ENCODE measurements at regions not wholly inside any gene's neighbourhood (a gene's known extent, or its start where the extent isn't known, plus 50 kb on each side); places are given as distances from the start of the nearest gene placed in this dataset.
"Not testable (repeated sequence)": the region's sequence is repeated elsewhere in the genome, so short reads cannot be mapped to it uniquely, and the experiment has no call there.

GRCh38 chr12:58009405-58010195 lies 68.2 kb downstream of the ATP23 start:
- DNase-seq (ENCODE audit: low spot score): no peak

GRCh38 chr12:58011676-58012075 lies 70.3 kb downstream of the ATP23 start:
- no peak for DNase-seq (ENCODE audit: low spot score)

- not testable (repeated sequence) for DNase-seq (ENCODE audit: low spot score)
Observed at GRCh38 chr12:58022379-58023020, 81.1 kb downstream of the ATP23 start.

DNA sequence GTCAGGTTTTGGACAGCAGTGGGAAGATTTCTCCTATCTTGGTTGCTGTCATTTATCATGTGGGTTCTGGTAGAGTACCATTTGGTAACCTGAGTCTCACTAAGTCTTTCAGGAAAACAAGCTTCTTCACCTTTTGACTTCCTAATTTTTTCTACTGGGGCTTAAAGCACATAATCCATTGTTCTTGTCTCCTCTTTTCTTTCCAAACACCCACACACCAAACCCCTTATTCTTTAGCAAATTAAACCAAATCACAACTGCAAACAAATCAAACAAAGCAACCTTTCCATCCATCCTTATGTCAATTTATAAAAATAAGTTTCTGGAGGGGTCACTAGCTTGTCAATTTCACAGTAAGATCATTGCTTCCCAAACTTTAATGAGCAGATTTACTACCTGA lies 84.1 kb downstream of the ATP23 start:
- DNase-seq (ENCODE audit: low spot score): no peak

DNA sequence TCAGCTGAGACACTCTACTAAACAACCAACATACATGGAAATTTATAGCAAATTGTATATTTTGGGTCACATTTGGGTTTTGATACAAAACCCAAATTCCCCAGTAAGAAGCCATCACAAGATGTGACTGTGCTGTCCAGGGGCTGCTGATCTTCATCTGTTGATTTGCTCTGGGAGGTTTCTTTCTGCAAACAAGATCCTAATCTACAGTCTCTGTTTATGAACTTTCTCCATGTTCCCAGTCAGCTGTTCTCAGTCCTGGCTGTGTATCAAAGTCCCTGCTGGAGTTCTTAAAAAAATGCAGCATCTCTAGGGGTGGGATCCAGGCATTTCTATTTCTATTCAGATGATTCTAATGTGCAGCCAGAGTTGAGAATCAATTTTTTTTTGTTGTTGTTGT lies 85.1 kb downstream of the ATP23 start:
- DNase-seq (ENCODE audit: low spot score): no peak

DNA sequence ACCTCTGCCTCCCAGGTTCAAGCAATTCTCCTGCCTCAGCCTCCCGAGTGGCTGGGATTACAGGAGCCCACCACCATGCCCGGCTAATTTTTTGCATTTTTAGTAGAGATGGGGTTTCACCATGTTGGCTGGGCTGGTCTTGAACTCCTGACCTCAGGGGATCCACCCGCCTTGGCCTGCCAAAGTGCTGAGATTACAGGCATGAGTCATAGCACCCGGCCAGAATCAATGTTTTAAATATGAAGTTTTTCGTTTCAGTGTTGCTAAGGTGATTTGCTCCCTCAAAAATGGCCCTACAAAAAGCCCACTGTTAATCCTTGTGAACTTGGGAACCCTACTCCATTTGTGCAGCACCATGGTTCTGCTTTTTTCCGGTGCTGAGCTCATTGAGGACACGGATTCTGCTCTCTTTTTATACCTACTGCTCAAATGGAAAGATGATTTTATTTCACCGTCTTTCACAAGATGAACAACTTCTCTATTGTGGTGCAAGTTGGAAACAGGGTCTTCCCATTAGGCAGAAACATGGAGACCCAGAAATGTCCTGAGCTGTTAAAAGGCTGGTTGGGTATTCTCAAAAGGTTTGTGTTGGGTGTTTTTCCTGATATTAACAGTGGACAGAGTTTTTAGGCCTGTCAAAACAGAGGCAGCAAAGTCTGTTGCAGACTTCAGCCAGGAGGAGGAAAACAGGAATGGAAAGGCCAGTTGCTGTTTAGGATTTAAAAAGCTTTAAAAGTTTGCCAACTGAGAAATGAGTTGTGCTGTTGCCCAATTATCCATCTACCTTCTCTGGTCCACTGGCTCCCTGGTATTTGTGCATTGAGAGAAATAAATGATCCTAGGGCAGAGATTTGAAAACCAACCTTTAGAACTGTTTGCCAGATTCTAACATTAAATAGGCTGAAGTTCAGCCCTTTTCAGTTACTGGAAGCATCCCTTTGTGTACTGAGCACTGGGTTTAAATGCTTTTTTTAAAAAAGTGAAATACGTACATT lies 85.8 kb downstream of the ATP23 start:
- DNase-seq (ENCODE audit: low spot score): no peak

GRCh38 chr12:58028294-58028693 lies 86.9 kb downstream of the ATP23 start:
- no peak for DNase-seq (ENCODE audit: low spot score)

GRCh38 chr12:58029260-58029659 lies 87.9 kb downstream of the ATP23 start:
- no peak for DNase-seq (ENCODE audit: low spot score)

DNA sequence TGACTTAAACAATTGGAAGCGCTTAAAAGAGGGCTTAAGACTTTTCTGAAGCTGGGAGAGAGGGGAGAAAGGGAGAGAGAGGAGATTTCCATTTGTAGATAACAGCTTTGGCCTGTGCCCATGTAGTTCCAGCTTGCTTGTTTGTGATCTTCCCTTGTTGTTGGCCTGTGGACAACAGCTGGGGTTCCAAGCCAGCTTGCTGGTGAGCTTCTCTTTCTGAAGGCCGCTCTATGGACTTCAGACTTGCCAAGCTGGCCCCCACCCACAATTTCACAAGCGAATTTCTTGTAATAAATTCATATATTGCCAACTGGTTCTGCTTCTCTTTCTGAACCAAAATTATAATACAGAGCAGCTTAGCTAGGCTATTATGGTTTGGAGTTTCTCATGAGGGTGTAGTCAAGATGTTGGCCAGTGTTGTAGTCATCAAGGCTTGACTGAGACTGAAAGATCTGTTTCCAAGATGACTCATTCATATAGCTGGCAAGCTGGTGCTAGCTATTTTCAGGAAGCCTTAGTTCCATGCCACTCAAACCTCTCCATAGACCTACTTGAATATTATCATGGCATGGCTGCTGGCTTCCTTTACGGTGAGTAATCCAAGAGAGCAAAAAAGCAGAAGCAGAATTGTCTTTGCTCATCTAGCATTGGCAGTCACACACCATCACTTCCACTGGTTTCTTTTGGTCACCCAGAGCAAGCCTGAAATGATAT lies 89.4 kb downstream of the ATP23 start:
- DNase-seq (ENCODE audit: low spot score): peak; percentile 64

DNA sequence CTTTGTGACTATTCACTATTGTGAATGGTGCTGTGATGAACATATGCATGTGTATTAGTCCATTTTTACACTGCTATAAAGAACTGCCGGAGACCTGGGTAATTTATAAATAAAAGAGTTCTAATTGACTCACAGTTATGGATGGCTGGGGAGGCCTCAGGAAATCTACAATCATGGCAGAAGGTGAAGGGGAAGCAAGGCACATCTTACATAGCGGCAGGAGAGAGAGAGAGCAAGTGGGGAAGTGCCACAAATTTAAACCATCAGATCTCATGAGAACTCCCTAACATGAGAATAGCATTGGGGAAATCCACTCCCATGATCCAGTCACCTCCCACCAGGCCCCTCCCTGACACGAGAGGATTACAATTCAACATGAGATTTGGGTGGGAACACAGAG lies 90.8 kb downstream of the ATP23 start:
- no peak for DNase-seq (ENCODE audit: low spot score)

DNA sequence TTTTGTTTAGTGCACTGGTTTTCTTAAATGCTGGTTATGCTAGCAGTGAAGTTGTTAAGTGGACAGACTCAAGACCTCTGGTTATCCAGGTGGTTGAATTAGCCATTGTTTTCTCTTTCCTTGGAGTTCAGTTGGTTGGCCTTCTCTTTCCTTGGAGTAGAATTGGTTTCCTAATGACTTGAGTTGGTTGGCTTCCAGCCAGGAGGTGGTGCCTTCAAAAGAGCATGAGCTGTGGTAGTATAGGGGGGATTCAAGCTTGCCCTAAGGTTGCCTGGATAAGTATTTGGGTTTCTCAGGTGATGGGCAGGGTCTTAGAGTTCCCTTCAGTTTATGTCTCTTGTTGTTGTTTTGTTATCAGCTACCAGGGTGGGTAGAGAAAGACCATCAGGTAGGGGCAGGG lies 92.5 kb downstream of the ATP23 start:
- DNase-seq (ENCODE audit: low spot score): no peak

DNA sequence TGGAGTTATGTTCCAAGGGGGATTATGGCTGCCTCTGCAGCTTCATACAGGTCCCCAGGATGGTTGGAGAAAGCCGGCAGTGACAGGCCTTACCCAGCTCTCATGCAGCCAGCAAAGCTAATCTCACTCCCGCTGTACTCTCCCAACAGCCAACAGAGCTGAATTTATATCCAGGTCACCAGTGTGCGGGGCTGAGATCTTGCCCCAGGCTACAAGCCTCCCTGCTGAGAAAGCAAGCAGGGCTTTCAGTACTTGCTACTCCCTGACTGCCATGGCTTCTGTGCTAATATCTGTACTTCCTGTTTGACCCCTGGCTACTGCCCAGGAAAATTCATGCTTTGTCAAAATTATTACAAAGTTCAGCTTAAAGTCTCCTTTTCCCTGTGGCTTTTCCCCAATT lies 92.9 kb downstream of the ATP23 start:
- no peak for DNase-seq (ENCODE audit: low spot score)

DNA sequence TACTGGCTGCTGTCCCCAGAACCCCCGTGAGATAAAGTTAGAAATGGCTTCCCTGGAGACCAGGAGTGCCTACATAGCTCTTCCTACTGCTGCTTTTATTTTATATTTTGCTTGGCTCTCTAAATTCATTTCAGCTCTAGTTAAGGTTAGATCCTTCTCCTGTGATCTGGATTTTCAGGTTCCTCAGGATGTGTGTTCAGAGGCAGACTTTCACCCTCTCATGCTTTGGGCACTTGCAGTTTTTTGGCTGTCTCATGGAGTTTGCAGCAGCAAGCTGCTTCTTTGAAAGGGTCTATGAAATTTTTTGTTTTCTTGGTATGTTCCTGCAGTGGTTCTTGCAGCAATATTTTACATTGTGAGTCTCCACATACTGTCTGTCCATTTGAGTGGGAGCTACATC lies 93.3 kb downstream of the ATP23 start:
- no peak for DNase-seq (ENCODE audit: low spot score)

- DNase-seq (ENCODE audit: low spot score): no peak
Observed at GRCh38 chr12:58041441-58041840, 100.1 kb downstream of the ATP23 start.

GRCh38 chr12:58044966-58045365 lies 103.6 kb downstream of the ATP23 start:
- no peak for DNase-seq (ENCODE audit: low spot score)

GRCh38 chr12:58046271-58046670 lies 104.9 kb downstream of the ATP23 start:
- DNase-seq (ENCODE audit: low spot score): no peak

DNA sequence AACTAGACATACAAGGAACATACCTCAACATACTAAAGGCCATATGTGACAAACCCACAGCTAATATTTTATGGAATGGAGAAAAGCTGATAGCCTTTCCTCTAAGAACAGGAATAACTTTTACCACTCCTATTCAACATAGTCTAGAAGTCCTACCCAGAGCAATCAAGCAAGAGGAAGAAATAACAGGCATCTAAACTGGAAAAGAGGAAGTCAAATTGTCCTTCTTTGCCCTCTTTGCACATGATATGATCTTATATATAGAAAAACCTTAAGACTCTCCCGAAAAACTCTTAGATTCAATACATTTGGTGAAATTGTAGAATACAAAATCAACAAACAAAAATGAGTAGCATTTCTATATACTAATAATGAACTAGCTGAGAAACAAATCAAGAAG lies 110.0 kb downstream of the ATP23 start:
- no peak for DNase-seq (ENCODE audit: low spot score)

GRCh38 chr12:58064666-58065065 lies 123.3 kb downstream of the ATP23 start:
- DNase-seq (ENCODE audit: low spot score): no peak

- no peak for DNase-seq (ENCODE audit: low spot score)
Observed at GRCh38 chr12:58066296-58066695, 124.9 kb downstream of the ATP23 start.

- DNase-seq (ENCODE audit: low spot score): peak; percentile 28
Observed at GRCh38 chr12:58067610-58068387, 126.4 kb downstream of the ATP23 start.

- DNase-seq (ENCODE audit: low spot score): no peak
Observed at GRCh38 chr12:58068706-58069105, 127.3 kb downstream of the ATP23 start.

All from AG08395 (cell line).